ENCODE measurements at regions not wholly inside any gene's neighbourhood (a gene's known extent, or its start where the extent isn't known, plus 50 kb on each side); places are given as distances from the start of the nearest gene placed in this dataset.

- no peak for DNase-seq
- Histone ChIP-seq H3K4me1 (no peaks in the 10 kb centered on the region), H3K27me3 (no peaks in the 10 kb centered on the region), H3K4me3 (ENCODE audit: low read depth, low read length) (no peak overlapping the region), H3K36me3 (no peaks in the 10 kb centered on the region), H3K9me3 (no peaks in the 10 kb centered on the region)
- no peak for TF ChIP-seq CTCF (IDR thresholded peaks at IDR 0.05; ENCODE audit: low read depth, low read length)
Measured at GRCh38 chr10:8566737-8567136, 512.2 kb downstream of the GATA3 start.

- TF ChIP-seq CTCF (IDR thresholded peaks at IDR 0.05; ENCODE audit: low read depth, low read length), result no peak
- no peaks in the 10 kb centered on the region for H3K9me3 ChIP-seq
- no peaks in the 10 kb centered on the region for H3K4me1 ChIP-seq
- H3K27me3 ChIP-seq, result no peaks in the 10 kb centered on the region
- DNase-seq, result no peak
- H3K4me3 ChIP-seq (ENCODE audit: low read depth, low read length), result no peak overlapping the region
- no peaks in the 10 kb centered on the region for H3K36me3 ChIP-seq
Measured at GRCh38 chr10:8568401-8568800, 513.9 kb downstream of the GATA3 start.

- H3K27me3 ChIP-seq, result no peaks in the 10 kb centered on the region
- no peak for DNase-seq
- no peak for TF ChIP-seq CTCF (IDR thresholded peaks at IDR 0.05; ENCODE audit: low read depth, low read length)
Measured at GRCh38 chr10:8575620-8576019, 521.1 kb downstream of the GATA3 start.

GRCh38 chr10:8576281-8576680, 521.8 kb downstream of the GATA3 start:
- Histone ChIP-seq H3K27me3 (no peaks in the 10 kb centered on the region), H3K36me3 (no peaks in the 10 kb centered on the region), H3K4me1 (no peaks in the 10 kb centered on the region), H3K4me3 (ENCODE audit: low read depth, low read length) (no peak overlapping the region), H3K9me3 (no peaks in the 10 kb centered on the region)
- DNase-seq, result no peak
- no peak for TF ChIP-seq CTCF (IDR thresholded peaks at IDR 0.05; ENCODE audit: low read depth, low read length)

More at GRCh38 chr10:8575620-8576019, 521.1 kb downstream of the GATA3 start:
- H3K4me1 ChIP-seq, result no peaks in the 10 kb centered on the region
- H3K36me3 ChIP-seq, result no peaks in the 10 kb centered on the region
- H3K9me3 ChIP-seq, result no peaks in the 10 kb centered on the region
- H3K4me3 ChIP-seq (ENCODE audit: low read depth, low read length), result no peak overlapping the region

- H3K4me3 ChIP-seq (ENCODE audit: low read depth, low read length), result no peak overlapping the region
- H3K36me3 ChIP-seq, result no peaks in the 10 kb centered on the region
- no peak for TF ChIP-seq CTCF (IDR thresholded peaks at IDR 0.05; ENCODE audit: low read depth, low read length)
- H3K27me3 ChIP-seq, result no peaks in the 10 kb centered on the region
- DNase-seq, result no peak
- no peaks in the 10 kb centered on the region for H3K9me3 ChIP-seq
- H3K4me1 ChIP-seq, result no peaks in the 10 kb centered on the region; the same call in 1 of the 2 replicates
Measured at GRCh38 chr10:8576911-8577310, 522.4 kb downstream of the GATA3 start.

- H3K4me1 ChIP-seq, result no peaks in the 10 kb centered on the region; the same call in 1 of the 2 replicates
- no peaks in the 10 kb centered on the region for H3K9me3 ChIP-seq
- no peaks in the 10 kb centered on the region for H3K27me3 ChIP-seq
- DNase-seq, result no peak
- no peak for TF ChIP-seq CTCF (IDR thresholded peaks at IDR 0.05; ENCODE audit: low read depth, low read length)
- no peaks in the 10 kb centered on the region for H3K36me3 ChIP-seq
- no peak overlapping the region for H3K4me3 ChIP-seq (ENCODE audit: low read depth, low read length)
Measured at GRCh38 chr10:8577686-8578085, 523.2 kb downstream of the GATA3 start.
